ENCODE measurements at regions not wholly inside any gene's neighbourhood (a gene's known extent, or its start where the extent isn't known, plus 50 kb on each side); places are given as distances from the start of the nearest gene placed in this dataset.
"Not testable (repeated sequence)": the region's sequence is repeated elsewhere in the genome, so short reads cannot be mapped to it uniquely, and the experiment has no call there.

DNA sequence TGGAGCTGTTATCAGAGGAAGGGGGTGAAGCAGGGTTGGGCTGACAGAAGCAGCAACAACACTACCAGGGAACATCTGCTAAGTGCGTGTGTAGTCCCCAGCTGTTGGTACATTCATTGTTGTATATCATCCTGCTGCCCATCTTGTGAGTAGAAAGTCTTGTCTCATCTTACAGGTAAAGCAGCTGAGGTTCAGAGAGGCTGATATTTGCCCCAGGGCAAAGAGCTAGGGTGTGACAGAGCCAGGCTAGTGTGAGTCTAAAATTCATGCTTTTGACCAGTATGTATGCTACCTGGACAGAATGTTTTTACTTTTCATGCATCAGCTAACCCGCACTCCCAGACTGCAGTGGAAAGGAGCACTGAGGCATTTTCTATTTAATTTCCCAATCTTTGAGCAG is 221.6 kb downstream of the STK31 start:
- no peak for DNase-seq (ENCODE audit: low read depth in 2 of 2, low spot score in 1 of 2)

DNA sequence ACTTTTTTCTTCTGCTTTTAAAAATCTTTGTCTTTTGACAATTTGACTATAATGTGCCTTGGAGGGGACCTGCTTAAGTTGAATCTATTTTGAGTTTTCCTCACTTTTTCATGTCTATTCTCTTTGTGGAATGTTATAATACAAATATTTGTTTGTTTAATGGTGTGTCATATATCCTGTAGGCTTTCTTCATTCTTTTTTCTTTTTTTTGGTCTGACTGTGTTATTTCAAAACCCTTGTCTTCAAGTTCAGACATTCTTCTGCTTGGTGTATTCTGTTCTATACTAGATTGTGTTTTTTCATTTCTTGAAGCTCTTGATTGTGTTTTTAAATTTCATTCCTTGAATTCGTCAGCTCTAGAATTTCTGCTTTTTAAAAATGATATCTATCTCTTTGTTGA is 228.2 kb downstream of the STK31 start:
- DNase-seq (ENCODE audit: low read depth in 2 of 2, low spot score in 1 of 2), result no peak

DNA sequence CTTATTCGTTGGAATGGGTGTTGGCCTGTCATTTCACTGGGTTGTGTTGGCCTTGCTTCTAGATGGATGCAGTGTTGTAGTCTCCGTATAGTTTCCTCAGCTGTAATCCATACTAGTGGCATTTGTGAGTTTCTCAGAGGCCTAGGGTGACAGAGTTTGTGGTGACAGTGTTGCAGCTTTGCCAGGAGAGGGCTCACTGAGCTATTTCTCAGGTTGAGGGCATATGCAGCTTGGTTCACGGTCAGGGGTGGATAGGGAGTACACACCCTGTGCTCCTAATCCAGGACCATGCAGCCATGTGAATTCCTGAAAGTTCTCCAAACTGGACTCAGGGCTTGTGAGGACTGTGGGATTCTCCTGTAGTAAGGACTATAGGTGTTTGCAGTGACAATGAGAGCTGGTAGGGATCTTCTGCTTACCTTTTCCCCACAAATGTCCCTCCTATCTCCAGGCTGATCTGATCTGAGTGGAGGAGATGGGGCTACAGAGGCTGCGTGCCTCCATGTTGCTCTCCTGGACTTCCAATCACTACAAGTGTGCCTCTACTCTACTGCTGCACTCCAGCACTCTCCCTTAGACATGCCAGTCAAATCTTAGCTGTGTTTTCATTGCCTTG is 229.0 kb downstream of the STK31 start:
- DNase-seq (ENCODE audit: low read depth in 2 of 2, low spot score in 1 of 2), result no peak

DNA sequence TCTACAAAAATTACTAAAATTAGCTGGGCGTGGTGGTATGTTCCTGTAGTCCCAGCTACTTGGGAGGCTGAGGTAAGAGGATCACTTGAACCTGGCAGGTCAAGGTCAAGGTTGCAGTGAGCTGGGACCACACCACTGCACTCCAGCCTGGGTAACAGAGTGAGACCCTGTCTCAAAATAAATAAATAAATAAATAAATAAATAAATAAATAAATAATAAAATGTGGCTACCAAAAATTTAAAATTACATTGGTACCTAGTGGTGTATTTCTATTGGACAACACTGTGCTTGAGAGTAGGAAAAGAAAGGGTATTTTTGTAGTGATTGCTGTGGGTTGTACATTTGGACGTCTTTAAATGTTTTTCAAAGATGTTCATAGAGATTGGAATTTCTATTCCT is 229.7 kb downstream of the STK31 start:
- DNase-seq (ENCODE audit: low read depth in 2 of 2, low spot score in 1 of 2), result not testable (repeated sequence)

DNA sequence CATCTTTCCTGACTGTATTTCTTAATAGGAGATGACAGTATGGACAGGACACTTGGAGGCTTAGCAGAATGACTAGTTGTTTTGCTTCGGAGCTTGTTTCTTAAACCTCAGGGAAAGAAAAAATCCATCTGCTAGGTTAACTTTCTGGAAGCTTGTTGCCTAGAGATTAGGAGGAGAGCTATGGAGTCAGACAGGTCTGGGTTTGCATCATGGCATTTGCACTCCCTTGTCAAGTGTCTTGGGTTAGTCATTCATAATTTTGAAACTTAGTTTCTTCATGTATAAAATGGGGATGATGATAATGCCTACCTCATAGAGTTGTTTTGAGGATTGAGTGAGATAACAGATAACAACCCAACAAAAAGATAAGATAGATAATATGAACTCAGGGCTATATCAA is 231.5 kb downstream of the STK31 start:
- DNase-seq (ENCODE audit: low read depth in 2 of 2, low spot score in 1 of 2), result no peak

DNA sequence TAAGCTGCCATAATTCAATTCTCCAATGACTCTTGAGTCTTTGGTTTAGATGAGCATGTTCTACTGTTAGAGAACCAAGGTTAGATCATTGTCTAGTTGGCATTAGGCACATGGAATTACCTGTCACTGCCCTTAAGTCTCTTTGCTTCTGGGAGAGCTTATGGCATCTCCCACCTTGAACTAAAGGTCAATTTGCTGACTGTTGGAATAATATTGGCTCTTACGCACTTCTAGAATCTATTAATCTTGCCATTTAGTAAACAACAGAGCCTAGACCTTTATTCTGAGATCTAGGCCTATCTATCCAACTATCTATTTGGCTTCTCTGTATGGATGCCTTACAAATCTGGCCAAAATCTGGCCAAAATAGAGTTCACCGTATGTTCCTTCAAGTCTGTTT is 232.0 kb downstream of the STK31 start:
- DNase-seq (ENCODE audit: low read depth in 2 of 2, low spot score in 1 of 2), result no peak

DNA sequence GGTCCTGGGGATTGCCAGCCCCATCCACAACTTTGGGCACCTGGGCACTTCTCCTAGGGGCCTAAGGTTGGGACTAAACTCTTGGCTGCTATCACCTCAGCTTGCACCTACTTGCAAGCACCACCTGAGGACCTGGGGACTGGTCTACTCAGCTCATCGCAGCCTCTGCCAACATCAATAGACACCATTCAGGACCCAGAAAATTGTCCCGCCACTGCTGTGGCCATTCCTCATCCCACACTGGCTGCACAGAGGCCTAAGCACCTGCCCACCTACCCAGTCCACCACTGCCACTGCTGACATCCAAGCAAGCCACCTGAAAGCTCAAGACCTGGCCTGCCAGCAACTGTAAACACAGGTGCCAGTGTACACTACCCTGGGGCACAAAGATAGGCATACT is 234.1 kb downstream of the STK31 start:
- no peak for DNase-seq (ENCODE audit: low read depth in 2 of 2, low spot score in 1 of 2)

DNA sequence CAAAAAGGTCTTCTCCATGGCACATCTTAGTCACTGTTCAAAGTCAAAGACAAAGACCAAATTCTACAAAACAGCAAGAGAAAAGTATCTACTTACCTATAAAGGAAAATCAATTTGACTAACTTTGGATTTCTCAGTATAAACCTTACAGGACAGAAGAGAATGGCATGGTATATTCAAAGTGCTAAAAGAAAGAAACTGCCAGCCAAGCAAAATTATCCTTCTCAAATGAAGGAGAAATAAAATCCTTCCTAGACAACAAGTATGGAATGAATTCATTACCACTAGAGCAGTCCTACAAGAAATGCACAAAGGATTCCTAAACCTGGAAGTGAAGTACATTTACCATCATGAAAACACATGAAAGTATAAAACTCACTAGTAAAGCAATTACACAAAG is 235.5 kb downstream of the STK31 start:
- DNase-seq (ENCODE audit: low read depth in 2 of 2, low spot score in 1 of 2), result no peak

DNA sequence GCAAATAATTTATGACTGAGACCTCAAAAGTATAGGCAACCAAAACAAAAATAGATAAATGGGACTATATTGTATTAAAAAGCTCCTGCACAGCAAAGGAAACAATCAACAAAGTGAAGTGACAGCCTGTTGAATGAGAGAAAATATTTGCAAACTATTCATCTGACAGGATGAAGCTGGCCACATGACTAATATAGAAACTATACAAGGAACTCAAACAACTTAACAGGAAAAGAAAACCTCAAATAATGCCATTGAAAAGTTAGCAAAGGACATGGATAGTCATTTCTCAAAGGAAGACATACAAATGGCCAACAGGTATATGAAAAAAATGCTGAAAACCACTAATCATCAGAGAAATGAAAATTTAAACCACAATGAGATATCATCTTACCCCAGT is 245.1 kb downstream of the STK31 start:
- DNase-seq (ENCODE audit: low read depth in 2 of 2, low spot score in 1 of 2), result no peak

DNA sequence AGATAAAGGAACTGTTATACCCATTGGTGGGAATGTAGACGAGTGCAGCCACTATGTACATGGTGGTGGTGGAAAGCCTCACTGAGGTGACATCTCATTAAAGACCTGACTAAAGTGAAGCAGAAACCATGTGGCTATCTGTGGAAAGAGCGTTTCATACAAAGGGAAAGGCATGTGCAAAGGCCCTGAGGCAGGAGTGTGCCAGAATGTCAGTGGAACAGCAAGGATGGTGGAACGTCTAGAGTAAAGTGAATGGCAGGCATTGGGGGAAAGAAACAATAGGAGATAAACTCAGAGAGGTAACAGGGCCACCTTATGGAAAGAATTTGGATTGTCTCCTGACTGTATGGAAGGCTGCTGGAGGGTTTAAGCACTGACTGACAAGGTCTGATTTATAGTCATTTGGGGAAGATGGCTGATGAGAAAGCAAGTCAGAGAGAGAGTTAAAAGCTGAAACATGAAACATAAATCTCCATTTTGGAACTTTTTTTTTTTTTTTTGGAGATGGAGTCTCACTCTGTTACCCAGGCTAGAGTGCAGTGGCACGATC is 245.7 kb downstream of the STK31 start:
- DNase-seq (ENCODE audit: low read depth in 2 of 2, low spot score in 1 of 2), result no peak

DNA sequence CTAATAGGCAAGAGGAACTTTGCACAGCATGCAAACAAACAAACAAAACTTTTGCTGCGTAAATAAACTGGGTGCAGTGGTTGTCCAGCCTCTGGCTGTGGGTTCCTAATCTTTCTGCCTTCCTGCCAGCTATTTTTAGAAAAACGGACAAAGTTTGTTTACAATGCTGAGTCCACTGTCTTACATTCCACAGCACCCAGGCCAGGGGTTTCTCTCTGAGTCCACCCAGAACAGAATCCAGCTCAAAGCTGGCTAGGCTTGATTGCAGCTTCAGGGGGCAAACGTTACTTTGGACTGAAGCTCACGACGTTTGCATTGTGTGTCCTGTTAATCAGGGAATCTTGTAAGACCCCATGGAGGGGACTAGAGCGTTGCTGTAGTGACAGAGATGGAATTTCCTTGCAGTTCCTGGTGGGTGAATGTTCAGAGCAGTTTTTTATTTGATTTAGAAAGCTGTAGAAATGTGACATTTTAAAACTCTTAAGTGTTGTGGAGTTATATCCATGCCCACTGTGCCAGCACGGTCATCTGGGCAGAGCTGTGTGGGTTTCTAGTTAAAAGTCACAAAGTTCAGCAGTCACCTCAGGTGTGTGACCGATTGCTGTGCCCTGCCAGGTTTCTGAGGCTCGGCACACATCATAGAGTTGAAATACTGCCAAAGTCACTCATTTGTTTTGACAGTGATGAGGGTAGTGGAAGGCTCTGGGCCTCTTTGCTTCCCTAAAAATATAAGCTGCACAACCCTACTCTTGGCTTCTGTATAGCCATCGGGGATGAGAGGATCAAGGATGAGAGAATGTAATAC is 247.0 kb downstream of the STK31 start:
- no peak for DNase-seq (ENCODE audit: low read depth in 2 of 2, low spot score in 1 of 2)

DNA sequence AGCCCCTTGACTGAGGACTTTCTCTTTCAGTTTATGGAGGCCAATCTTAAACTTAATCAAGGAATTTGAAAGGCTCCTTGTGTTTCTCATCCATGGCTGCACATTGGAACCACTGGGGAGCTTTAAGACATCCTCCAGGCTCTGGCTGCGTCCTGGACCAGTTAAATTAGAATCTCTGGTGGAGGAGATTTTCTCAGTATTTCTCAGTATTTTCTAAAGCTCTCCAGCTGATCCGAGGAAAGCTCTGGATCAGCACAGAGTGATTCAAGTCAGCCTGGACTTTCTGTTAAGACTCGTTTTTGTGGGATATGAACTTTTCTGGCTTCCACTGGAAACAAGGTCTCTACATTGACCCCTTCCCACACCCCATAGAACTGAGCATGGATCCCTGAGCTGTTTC is 249.8 kb downstream of the STK31 start:
- DNase-seq (ENCODE audit: low read depth in 2 of 2, low spot score in 1 of 2), result no peak

DNA sequence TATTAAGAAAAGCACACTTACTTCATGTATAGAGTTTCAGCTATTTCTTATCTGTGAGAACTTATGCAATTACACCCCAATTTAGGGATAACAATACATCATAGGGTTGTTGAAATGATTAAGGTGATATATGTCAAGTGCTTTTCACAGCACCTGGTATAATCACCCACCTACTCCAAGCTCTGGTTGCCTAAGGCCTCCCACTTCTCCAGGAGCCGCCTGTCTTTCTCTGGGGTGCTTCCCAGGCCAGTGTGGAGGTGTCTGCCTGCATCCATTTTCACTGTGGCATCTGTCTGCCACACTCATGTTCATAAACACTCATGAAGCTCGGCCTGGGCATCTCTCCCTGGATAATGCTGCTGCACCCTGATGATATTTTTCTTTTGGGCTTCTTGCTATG is 250.3 kb downstream of the STK31 start:
- no peak for DNase-seq (ENCODE audit: low read depth in 2 of 2, low spot score in 1 of 2)

DNA sequence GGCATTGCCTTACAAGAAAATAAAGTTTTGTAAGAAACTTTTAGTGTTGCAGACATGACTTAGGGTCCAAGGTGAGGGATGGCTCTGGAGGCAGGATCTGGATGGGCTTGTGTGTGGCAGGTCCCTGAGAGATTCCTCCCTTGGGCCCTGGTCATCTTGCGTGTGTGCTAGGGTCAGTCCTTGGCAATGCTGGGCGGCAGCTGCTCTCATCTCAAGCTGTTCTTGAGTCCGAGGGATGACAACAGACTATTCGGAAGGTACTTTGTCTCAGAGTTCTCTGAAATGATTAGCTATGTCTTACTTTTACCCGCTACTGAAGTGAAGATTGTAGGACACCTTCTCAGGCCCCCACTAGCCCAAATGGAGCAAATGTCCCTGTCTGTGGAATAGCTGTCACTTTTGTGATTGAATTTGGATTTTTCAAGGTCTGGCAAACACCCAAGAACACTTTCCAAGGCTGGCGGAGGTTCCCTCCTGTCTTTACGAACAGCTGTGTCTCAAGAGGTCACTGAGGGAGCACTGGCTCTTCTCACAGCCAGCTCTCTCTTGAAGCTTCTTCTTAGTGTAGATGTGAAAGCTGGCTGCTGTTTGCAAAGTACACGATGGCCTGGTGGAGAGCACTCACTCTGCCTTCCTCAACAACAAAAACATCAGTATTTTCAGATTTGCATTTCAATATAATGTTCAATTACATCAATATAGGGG is 253.6 kb downstream of the STK31 start:
- no peak for DNase-seq (ENCODE audit: low read depth in 2 of 2, low spot score in 1 of 2)

DNA sequence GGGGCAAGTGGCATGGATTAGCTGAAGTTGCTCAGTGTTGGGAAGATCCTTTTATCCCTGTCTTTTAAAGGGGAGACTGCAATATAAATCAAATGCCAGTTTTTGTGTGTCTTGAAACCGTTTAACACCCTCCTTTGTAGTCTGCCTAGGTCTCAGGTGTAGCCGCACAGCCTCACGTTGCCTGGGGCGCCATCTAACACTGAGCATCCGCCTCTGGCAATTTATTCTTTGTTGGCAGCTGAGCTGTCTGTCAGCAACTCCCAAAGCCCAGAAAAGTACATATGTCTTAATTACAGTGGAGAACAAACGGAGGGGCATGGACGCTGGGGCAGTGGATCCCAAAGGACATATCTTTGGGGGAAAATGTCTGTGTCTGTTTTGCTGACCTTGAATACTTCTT is 254.7 kb downstream of the STK31 start:
- DNase-seq (ENCODE audit: low read depth in 2 of 2, low spot score in 1 of 2), result no peak

DNA sequence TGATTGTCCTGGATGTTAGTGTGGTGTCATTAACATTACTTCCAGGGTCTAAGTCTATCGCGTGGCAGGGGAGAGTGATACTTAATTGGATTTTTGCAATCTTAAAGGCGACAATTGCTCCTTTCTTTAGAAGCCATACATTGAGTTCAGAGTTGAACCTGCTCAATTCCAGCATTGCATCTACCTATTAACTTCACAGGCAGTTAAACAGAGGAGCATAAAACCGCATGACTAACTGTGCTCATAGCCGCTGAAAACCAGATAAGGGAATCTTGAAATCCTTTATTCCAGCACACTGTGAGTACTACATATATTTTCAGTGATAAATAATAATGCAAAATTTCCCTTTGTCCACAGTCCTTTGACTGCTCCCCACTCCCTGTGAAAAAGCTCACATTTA is 255.3 kb downstream of the STK31 start:
- DNase-seq (ENCODE audit: low read depth in 2 of 2, low spot score in 1 of 2), result no peak

DNA sequence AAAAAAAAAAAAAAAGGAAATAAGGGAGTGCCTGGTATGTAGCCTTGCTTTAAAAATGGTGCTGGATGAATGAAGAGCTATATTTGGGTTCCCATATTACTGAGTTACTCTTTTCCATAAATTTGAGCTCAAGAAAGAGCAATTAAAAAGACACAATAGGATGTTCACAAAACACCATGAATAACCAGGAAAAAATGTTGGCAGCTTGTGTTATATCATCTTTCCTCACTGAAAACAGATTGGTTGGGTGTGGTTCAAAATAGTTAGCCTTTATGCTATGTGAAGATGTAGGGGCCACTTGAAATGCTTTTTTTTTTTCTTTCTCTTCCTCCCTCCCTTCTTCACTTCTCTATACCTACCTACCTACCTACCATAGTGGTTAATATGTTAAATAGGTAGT is 256.9 kb downstream of the STK31 start:
- no peak for DNase-seq (ENCODE audit: low read depth in 2 of 2, low spot score in 1 of 2)

DNA sequence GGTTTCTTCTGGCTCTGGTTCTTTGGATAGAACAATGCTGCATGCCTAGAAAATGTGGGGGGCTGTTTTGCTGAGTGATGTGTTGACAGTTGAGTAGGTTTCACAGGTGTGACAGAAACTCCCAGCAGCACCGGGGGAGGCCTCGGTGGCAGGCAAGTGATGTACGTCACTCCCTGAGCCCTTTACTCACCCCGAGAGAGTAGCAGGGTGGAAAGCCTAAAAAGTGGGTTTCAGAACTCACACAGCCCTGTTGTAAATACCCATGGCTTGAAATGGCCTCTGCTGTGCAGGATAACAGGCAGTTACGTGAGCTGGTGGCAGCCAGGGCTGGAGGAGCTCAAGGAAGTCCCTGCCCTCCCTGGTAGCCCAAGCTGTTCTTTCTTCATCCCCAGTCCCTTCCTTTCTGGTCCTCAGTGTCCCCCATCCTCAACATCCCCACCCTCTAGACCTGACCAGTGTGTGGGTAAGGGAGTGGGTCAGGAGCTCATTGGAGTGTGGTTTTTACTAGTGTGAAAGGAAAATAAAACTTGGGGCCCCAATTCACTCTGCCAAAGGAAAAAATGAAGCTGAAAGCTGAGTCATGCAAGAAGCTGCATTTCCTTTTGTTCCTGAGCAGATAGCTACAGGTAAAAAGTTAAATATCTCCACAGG is 258.1 kb downstream of the STK31 start:
- no peak for DNase-seq (ENCODE audit: low read depth in 2 of 2, low spot score in 1 of 2)

DNA sequence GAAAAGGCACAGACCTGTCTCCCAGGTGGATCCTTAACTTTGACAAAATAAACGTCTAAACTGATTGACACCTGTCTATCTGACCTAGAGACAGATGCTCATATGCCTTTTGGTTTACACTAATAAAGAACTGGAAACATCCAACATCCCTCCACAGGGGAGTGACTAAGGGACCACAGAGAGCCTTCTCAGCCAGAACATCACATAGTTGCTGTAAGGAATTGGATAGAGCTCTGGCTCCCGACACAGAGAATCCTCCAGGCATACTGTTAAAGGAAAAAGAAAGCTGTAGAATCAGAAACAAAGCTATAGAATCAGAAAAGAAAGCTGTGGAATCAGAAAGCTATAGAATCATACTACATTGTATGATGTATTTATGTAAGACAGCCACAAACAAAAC is 258.8 kb downstream of the STK31 start:
- DNase-seq (ENCODE audit: low read depth in 2 of 2, low spot score in 1 of 2), result no peak

DNA sequence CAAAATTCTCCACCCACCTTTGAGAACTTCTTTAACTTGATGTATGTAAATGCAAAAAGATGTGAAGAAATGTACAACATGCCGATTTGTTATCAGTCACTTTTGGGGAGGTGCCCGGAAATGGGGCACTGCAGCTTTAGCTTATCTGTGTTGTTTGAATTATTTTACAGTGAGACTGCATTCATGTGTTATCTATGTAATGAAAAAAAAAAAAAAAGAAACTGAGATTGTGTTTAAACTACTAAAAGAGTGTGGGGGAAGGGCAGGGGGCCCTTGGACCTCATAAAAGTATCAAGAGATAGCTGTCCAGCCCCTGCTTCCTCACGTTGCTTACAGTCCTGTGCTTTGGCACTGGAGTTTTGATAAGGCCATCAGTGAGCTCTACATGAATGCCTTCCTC is 259.4 kb downstream of the STK31 start:
- no peak for DNase-seq (ENCODE audit: low read depth in 2 of 2, low spot score in 1 of 2)

DNA sequence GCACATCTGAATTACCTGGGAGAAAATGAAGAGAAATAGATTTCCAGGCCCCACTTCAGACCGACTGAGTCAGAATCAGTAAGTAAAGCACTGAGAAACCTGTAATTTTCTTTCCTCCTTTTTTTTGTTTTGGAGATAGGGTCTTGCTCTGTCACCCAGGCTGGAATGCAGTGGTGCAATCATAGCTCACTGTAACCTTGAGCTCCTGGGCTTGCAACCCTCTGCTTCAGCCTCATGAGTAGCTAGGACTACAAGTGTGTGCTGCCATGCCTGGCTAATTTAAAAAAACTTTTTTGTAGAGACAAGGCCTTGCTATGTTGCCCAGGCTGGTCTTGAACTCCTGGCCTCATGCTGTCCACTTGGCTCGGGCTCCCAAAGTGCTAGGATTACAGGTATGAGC is 260.2 kb downstream of the STK31 start:
- no peak for DNase-seq (ENCODE audit: low read depth in 2 of 2, low spot score in 1 of 2)

DNA sequence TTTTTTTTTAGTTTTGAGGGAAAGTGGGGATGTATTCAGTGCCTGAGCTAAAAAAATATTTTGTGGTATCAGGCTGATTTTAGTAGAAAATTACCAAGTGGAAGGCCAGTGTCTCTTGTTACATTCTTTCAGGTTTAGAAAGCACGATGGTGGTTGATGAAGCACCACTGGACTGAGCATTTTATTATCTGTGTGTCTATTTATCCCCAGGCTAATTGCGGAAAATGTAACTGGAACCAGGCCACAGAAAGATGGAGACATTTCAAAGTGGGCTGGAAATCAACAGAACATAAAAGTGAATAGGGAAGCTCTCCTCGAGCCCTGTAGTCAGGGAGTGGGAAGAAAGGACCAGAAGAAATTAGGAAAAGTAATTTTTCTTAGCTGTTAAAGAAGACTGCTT is 261.0 kb downstream of the STK31 start:
- DNase-seq (ENCODE audit: low read depth in 2 of 2, low spot score in 1 of 2), result no peak
